SKM-1 treated with dmso at 0.1 percent for 144 hours (cell line): ENCODE measurements at regions not wholly inside any gene's neighbourhood (a gene's known extent, or its start where the extent isn't known, plus 50 kb on each side); places are given as distances from the start of the nearest gene placed in this dataset.
"Not testable (repeated sequence)": the region's sequence is repeated elsewhere in the genome, so short reads cannot be mapped to it uniquely, and the experiment has no call there.

Experiments used
- DNase-seq: peaks from one replicate; lab custom pipeline; 2025; ENCODE audit not compliant: unreplicated experiment; lab: John Stamatoyannopoulos, UW

DNA sequence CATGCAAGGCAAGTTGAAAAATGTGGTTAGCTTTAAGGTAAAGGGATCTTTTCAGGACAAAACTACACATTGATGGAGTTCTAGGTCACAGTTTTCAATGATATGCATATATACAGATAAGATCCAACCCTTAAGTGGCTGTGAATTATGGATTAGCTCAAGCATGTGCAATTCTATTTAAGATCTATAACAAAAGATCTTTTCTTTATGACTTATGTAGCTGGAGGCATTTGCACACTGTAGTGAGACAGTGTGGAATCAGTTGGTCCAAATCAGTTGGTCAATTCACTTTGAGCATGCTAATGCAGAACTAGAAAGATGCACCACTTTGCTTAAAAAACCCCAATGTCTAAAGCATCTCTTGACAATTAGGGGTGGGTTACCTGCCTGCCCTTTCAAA lies 417.1 kb upstream of the ZEB2 start:
- no peak for DNase-seq

- no peak for DNase-seq
These were observed 416.5 kb upstream of the ZEB2 start for GRCh38 chr2:144936442-144936841.

- DNase-seq, result no peak
These were observed 415.8 kb upstream of the ZEB2 start for GRCh38 chr2:144935736-144936135.

DNA sequence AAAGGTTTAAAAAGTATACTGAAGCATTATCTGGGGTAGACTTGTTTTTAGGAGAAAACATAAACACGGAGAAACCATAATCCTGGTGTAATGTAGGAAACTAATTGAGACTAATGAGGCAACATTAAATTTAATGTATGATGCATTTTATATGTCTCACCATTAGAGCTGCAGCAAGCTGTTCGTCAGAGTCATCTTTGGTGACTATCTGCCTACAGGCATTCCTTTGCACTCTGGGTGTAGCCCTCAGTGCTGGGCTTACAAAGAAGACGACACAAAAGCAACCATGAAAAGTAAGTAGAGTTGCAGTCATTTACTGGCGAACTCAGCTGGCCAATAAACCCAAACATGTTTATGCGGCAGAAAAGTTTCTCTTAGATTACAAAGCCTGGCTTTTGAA lies 415.3 kb upstream of the ZEB2 start:
- no peak for DNase-seq

GRCh38 chr2:144931960-144932359 lies 412.0 kb upstream of the ZEB2 start:
- no peak for DNase-seq

- no peak for DNase-seq
These were observed 411.6 kb upstream of the ZEB2 start for GRCh38 chr2:144931480-144931879.

DNA sequence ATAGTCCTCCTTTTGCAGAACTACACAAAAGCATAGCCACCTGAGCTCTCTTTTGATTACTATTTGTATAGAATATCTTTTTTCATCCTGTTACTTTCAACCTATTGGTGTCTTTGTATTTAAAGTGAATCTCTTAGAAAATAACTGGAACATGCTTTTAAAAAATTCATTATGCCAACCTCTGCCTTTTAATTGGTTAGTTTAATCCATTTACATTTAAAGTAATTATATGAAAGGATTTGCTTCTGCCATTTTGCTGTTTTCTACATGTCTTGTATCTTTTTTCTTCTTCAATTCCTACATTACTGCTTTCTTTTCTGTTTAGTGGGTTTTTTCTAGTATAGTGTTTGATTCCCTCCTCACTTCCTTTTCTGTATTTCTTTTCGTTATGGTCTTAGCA lies 407.5 kb upstream of the ZEB2 start:
- no peak for DNase-seq

- DNase-seq, result no peak
These were observed 406.0 kb upstream of the ZEB2 start for GRCh38 chr2:144925886-144926285.

DNA sequence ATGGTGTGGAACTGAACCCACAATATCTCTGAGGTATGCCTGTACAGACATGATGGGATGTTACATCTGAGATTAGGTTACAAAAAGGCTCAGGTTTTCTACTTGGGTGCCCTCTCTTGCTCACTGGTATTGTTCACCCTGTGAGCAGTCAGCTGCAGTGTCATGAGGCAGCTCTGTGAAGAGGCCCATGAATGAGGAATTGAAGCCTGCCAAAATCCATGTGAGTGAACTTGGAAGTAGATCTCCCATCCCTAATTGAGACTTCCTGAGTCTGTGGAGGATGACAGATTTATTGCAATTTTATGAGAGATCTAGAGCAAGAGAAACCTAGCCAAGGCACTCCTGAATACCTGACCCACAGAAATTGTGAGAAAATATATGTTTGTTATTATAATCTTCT lies 404.9 kb upstream of the ZEB2 start:
- no peak for DNase-seq

- DNase-seq, result no peak
These were observed 402.6 kb upstream of the ZEB2 start for GRCh38 chr2:144922519-144922918.

DNA sequence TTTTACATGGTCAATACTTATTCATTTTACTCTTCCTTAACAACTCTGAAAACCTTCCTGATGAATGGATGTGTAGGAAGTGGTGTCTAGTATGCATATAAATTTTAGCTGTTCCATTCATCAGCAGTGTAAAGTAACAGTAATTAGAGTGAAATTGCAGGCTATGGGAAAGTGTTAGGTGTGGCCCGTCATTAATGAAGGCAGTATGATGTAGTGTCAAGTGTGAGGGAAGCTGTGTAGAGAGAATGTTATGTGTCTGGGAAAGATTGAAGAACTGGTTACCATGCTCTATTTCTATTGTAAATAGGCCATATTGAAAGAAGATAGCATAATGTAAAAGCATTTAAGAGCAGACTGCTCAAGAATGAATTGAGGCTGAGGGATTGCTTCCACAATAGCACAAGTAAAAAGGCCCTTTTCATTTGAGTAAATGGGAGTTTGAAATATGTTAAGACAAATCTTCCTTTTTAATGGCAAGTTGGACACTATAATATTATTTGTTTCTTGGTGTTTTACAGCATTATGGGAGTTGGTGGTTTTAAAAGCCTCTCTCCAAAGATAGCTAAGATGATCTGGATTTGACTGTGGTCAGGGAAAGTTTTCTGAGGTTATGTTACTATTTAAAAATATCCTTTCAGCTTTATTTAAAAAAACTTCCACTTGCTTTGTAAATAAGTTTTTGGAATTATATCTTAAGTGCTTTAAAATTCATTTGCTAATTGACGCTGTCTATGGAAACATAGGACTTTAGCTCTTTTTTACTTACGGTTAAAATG lies 401.0 kb upstream of the ZEB2 start:
- DNase-seq, result no peak

DNA sequence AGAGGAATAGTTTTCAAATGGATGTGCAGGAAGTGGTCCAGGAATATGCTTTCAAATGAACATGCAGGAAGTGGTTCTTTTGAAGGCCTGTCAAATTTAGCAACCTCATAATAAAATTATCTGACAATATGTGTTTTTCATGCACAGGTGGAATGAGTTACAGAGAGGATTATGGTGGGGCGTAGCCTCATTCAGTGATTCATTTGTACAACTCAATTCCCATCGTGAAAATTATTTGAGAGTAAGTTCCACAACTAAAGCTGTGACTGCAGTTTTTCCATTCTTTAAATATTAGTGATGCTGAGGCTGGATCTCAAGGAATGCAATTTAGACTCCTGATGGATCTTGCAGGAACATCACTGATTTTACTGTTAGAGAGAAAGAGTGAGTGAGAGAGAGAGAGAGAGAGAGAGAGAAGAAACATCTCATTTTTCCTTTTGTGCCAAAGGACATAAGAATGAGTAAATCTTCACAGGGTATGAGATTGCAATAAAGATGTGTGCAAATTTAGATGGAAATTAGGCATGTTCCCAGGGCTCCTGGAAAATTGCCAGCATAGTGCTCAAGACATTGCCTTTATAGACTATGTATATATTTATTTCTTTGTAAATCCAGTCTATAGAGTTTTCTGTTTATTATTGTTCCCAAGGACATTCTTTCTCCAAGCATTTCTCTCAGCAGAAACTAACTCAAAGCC lies 394.9 kb upstream of the ZEB2 start:
- DNase-seq, result no peak

GRCh38 chr2:144914113-144914512 lies 394.2 kb upstream of the ZEB2 start:
- DNase-seq, result no peak

DNA sequence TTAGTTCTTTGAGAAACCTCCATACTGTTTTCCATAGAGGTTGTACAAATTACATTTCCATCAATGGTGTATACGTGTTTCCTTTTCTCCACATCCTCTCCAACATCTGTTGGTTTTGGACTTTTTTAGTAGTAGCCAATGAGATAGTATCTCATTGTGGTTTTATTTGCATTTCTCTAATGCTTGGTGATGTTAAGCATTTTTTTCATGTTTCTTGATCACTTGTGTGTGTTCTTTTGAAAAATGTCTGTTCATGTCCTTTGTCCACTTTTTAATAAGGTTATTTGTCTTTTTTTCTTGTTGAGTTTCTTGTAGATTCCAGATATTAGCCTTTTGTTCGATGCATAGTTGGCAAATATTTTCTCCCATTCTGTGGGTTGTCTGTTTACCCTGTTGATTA lies 392.3 kb upstream of the ZEB2 start:
- no peak for DNase-seq

GRCh38 chr2:144905956-144906355 lies 386.0 kb upstream of the ZEB2 start:
- DNase-seq, result no peak

DNA sequence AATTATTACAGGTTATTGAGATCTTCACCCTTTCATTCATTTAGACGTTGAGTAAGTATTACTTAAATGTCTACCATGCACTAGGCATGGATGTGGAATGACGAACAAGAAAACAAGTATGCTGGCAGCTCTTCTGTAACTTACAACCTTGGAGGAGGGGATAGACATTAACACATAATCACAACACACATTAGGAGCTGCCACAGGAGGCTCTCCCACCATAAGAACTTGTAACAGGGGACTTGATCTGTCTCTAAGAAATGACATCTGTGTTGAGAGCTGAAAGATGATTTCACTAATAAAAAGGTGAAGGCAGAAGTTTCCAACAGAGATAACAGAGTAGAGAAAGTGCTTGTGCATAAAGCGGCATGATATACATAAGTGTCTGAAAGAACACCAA lies 384.7 kb upstream of the ZEB2 start:
- no peak for DNase-seq

GRCh38 chr2:144903045-144903444 lies 383.1 kb upstream of the ZEB2 start:
- not testable (repeated sequence) for DNase-seq

DNA sequence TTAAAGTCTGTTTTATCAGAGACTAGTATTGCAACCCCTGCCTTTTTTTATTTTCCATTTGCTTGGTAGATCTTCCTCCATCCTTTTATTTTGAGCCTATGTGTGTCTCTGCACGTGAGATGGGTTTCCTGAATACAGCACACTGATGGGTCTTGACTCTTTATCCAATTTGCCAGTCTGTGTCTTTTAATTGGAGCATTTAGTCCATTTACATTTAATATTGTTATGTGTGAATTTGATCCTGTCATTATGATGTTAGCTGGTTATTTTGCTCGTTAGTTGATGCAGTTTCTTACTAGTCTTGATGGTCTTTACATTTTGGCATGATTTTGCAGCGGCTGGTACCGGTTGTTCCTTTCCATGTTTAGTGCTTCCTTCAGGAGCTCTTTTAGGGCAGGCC lies 381.5 kb upstream of the ZEB2 start:
- not testable (repeated sequence) for DNase-seq

- DNase-seq, result no peak
These were observed 376.4 kb upstream of the ZEB2 start for GRCh38 chr2:144896341-144896740.

DNA sequence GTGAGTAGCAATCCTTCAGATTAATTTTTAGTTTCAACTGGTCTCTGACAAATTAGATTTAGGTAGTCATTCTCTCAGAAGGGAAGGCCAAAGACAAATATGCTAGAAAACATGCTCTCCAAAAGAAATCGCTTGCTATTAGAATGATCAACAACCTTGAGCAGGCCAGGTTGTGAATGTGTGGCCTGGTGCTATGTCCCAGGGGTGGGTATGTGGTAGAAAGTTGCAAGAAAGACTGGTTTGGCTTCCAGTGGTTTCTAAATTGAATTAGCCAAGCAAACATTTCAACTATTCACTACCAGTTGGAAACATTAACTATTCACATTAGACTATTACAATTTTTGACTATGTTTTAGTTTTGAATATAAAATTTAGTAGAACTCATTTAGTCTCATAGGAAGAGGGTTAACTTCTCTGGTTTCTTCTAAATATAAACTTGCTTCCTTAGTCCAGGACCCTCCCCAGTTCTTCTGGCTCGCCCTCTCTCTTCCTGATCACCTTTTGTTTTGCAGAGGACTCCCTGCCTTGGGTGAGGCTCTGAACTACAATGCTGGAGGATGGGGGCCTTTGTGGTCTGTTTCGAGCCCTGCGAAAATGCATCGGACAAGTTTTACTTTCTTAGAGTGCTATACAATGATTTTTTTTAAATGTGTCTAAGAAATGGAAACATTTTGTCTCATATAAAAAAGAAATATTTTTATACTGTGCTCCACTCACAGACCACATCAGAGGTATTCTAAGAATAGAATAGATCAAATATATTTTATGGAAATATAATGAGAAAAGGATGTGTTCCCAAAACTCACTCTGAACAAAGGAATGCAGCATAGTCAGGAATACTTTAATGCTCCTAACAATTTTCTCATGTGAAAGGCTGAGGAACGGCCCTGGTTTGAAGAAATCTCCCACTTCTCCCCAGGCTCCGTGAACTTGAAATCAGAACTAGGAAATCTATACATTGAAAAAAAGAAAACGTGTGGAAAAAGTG lies 375.0 kb upstream of the ZEB2 start:
- DNase-seq, result no peak

DNA sequence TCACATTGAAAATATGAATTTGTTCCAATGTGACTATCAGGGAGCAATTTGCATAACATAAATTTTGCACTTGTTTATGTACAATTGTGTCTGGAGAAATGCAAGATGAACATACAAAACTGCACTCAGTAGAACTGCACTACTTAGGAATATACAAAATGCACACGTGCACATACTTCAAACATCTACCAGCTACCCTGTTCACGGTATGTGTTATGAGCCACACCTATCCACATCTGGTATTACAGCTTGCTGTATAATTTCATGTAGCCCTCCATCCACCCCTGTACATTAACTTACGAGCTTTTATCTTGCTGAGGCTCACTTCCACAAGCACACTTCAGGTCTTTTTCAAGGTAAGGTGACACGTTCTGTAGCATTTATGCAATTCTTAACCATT lies 373.5 kb upstream of the ZEB2 start:
- DNase-seq, result no peak

DNA sequence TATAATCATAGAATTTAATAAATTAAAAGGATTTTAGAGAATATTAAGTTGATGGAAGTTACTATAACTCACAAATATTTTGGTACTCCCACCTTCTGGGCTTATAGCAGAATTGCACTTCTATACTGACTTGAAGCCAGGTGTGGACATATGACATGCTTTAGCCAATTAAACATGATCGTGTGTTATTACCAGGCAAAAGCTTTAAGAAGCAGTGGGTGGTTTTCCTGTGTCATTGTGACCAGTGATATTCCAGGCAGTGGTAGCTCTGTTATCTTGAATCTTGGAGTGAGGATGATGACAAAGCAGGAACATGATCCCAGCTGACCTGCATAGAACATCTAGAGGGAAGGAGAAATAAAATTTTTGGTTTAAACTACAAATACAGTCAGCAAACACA lies 370.9 kb upstream of the ZEB2 start:
- peak; percentile 15 for DNase-seq
